Right atrium auricular region (tissue), 2 donors: ENCODE measurements at regions not wholly inside any gene's neighbourhood (a gene's known extent, or its start where the extent isn't known, plus 50 kb on each side); places are given as distances from the start of the nearest gene placed in this dataset.
"Not testable (repeated sequence)": the region's sequence is repeated elsewhere in the genome, so short reads cannot be mapped to it uniquely, and the experiment has no call there.

Experiments used
- DNase-seq: peaks from one replicate; pipeline ENCODE4 v3.0.0-alpha.2; 2019; ENCODE audit warnings: low spot score
- H3K27ac ChIP-seq, 2 donors: fragments of 200-600 bp; sonication (generic); 1 replicate in 1 of 2; 2 replicates in 1 of 2; pipeline ENCODE4 v1.5.1; 2016 to 2019
- H3K27me3 ChIP-seq, 2 donors: fragments of 200-600 bp; sonication (generic); one replicate each; pipeline versions ENCODE4 v1.5.1 to v1.6.0; 2017 to 2019
- H3K36me3 ChIP-seq: fragments of 200-600 bp; sonication (generic); one replicate; pipeline ENCODE4 v1.5.1; 2016
- H3K4me1 ChIP-seq, 2 donors: fragments of 200-600 bp; sonication (generic); one replicate each; pipeline versions ENCODE4 v1.5.1 to v1.6.0; 2017 to 2019
- H3K4me3 ChIP-seq, 2 donors: fragments of 200-600 bp; sonication (generic); 1 replicate in 1 of 2; 2 replicates in 1 of 2; pipeline ENCODE4 v1.5.1; 2017 to 2019; ENCODE audit warnings: mild to moderate bottlenecking in 1 of 2, moderate library complexity in 1 of 2
- H3K9me3 ChIP-seq, 2 donors: fragments of 200-600 bp; sonication (generic); one replicate each; pipeline ENCODE4 v1.5.1; 2019
- TF ChIP-seq, protein P1 (sequence below), 2 donors: fragments of 200-600 bp; sonication (generic); IDR thresholded peaks; one replicate each; pipeline ENCODE4 v1.5.1; 2019; ENCODE audit warnings: antibody characterized with exemption in 2 of 2

DNA sequence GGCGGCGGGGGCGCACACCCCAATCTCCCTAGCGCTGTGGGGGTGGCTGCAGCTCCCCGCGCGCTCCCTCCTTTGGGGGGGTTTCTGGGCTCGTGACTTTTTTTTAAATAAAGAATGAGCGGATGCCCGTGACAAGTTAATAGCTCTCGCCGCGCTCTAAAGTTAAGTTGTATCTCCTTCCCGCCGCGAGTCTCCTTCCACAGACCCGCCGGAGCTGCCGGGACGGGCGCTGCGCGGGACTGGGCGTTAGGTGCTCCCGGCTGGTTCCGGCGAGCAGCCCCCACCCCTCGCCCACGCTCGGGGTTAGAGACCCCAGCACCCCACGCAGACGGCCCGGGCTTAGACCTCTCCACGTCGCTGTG, 82.6 kb upstream of the HMGA2 start:
- Histone ChIP-seq H3K27me3 (peaks cover 0 to 3% of the 10 kb centered on the region in 2 donors), H3K27ac (peak overlapping the region; percentile 26 to 51), H3K9me3 (no peaks in the 10 kb centered on the region), H3K4me1 (peaks cover 0 to 13% of the 10 kb centered on the region in 2 donors), H3K4me3 (peak overlapping the region; percentile 61 to 64), H3K36me3 (no peaks in the 10 kb centered on the region)
- TF ChIP-seq, protein P1, sequence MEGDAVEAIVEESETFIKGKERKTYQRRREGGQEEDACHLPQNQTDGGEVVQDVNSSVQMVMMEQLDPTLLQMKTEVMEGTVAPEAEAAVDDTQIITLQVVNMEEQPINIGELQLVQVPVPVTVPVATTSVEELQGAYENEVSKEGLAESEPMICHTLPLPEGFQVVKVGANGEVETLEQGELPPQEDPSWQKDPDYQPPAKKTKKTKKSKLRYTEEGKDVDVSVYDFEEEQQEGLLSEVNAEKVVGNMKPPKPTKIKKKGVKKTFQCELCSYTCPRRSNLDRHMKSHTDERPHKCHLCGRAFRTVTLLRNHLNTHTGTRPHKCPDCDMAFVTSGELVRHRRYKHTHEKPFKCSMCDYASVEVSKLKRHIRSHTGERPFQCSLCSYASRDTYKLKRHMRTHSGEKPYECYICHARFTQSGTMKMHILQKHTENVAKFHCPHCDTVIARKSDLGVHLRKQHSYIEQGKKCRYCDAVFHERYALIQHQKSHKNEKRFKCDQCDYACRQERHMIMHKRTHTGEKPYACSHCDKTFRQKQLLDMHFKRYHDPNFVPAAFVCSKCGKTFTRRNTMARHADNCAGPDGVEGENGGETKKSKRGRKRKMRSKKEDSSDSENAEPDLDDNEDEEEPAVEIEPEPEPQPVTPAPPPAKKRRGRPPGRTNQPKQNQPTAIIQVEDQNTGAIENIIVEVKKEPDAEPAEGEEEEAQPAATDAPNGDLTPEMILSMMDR (IDR thresholded peaks at IDR 0.05) = no peak
- no peak for DNase-seq

DNA sequence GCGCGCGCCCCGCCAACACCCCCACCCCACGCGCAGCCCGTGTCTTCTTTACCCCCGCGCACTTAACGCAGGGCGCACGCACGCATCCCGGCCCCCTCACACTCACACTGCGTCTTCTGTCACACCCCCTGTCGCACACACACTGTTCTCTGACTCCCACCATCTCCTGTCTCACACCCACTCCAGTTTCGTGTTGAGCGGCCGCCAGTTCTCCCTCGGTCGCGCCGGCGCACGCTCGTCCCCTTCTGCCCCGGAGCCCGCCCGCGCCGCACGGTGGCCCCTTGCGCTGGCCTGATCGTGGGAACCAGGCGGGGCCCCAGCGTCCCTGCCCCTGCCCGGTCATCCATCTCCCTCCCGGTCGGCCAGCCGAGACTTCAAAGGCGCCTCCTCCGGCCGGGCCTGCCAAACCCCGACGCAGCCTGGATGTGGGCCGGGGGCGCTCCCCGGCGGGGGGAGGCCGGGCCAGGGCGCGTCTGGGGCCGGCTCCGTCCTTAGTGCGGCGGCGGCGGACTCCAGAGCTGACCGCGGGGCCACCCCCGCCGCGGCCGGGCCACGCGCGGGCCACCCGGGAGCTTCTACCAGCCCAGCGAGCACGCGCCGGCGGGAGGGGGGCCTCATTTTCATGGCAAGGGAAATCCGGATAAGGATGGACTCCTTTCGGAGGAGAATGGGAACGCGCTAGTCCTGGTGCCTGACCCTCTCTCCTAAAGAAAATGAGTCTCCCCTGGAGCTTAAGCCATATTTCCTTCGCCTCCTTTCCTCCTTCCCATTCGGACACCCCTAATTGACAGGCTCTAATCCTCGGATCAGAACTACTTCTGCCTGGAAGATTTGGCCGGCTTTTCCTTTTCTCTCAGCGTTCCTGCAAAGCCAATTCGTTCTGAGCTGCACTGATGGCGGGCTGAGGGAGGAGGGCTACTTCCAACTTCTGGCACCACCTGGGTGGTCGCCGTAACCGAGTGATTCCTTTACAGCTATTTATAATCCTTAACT, 82.0 kb upstream of the HMGA2 start:
- H3K27ac ChIP-seq = peak overlapping the region; percentile 26 to 51
- TF ChIP-seq, protein P1 (IDR thresholded peaks at IDR 0.05) = no peak
- peaks cover 0 to 13% of the 10 kb centered on the region in 2 donors for H3K4me1 ChIP-seq
- DNase-seq = no peak
- H3K4me3 ChIP-seq = peak overlapping the region; percentile 61 to 64
- H3K27me3 ChIP-seq = peaks cover 0 to 3% of the 10 kb centered on the region in 2 donors
- H3K9me3 ChIP-seq = no peaks in the 10 kb centered on the region
- H3K36me3 ChIP-seq = no peaks in the 10 kb centered on the region

DNA sequence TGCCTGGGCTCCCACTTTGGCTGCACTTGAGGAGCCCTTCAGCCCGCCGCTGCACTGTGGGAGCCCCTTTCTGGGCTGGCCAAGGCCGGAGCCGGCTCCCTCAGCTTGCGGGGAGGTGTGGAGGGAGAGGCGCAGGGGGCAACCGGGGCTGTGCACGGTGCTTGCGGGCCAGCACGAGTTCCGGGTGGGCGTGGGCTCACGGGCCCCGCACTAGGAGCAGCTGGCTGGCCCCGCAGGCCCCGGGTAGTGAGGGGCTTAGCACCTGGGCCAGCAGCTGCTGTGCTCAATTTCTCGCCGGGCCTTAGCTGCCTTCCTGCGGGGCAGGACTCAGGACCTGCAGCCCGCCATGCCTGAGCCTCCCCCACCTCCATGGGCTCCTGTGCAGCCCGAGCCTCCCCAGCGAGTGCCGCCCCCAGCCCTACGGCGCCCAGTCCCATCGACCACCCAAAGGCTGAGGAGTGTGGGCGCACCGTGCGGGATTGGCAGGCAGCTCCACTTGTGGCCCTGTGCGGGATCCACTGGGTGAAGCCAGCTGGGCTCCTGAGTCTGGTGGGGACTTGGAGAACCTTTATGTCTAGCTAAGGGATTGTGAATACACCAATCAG, 79.9 kb upstream of the HMGA2 start:
- H3K4me1 ChIP-seq = peaks cover 0 to 13% of the 10 kb centered on the region in 2 donors
- not testable (repeated sequence) for H3K27me3 ChIP-seq, H3K27ac ChIP-seq, H3K4me3 ChIP-seq, H3K9me3 ChIP-seq, DNase-seq, H3K36me3 ChIP-seq

DNA sequence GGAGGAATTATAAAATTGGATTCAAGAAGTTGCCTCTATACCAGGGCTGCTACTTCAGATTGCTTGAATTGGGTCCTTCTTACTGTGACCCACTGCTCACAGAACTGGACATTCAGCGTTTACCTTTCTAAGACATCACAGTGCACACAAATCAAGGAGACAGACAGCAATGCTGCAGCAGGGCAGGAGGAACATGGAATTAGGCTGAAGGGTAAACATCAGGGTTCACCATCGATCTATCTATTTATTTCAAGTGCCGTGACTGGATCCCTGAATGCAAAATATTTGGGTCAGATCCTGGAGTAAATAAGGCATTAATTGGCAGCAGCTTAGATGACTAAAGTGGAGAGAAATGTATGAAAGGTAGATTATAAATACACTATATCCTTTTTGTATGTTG, 76.9 kb upstream of the HMGA2 start:
- Histone ChIP-seq H3K36me3 (no peaks in the 10 kb centered on the region), H3K4me3 (no peak overlapping the region), H3K27ac (no peak overlapping the region), H3K27me3 (peaks cover 0 to 3% of the 10 kb centered on the region in 2 donors), H3K9me3 (no peaks in the 10 kb centered on the region), H3K4me1 (peaks cover 0 to 5% of the 10 kb centered on the region in 2 donors)
- TF ChIP-seq, protein P1 (IDR thresholded peaks at IDR 0.05) = no peak
- no peak for DNase-seq

DNA sequence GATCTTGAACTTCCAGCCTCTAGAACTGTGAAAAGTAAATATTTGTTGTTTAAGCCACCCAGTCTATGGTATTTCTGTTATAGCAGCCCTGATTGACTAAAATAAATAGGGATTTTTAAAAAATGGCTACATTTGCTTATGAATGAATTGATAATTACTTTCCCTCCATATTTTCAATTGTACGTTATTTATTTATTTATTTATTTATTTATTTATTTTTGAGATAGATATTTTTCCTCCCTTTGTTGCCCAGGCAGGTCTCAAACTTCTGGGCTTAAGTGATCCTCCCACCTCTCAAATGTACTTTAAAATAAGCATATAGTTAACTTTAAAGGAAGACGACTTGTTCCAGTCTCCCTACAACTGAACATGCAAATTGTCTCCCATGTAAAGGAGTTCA, 76.0 kb upstream of the HMGA2 start:
- no peak overlapping the region for H3K27ac ChIP-seq
- TF ChIP-seq, protein P1 (IDR thresholded peaks at IDR 0.05) = no peak
- no peaks in the 10 kb centered on the region for H3K36me3 ChIP-seq
- no peaks in the 10 kb centered on the region for H3K4me1 ChIP-seq
- no peaks in the 10 kb centered on the region for H3K27me3 ChIP-seq
- H3K9me3 ChIP-seq = no peaks in the 10 kb centered on the region
- no peak for DNase-seq
- H3K4me3 ChIP-seq = no peak overlapping the region

DNA sequence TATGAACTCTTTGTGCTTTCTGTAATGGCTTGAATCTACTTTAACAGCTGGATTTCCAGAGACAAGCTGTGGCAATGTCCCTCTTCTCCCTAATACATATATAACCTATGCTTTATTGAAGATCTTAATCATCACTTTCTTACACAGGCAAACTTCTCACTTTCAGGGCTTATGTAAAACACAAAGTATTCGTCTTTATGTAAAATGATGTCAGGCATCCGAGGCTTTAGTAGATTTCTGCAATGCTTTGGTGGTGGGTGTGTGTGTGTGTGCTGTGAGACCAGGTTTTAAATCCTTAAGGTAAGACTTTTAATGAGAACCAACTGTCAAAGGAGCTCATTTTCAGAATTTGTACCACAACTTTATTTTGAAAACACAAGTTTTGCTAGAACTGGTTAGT, 70.0 kb upstream of the HMGA2 start:
- TF ChIP-seq, protein P1 (IDR thresholded peaks at IDR 0.05) = no peak

More for the DNA sequence above, 70.0 kb upstream of the HMGA2 start:
- Histone ChIP-seq H3K9me3 (no peaks in the 10 kb centered on the region), H3K27ac (no peak overlapping the region), H3K4me3 (no peak overlapping the region), H3K36me3 (no peaks in the 10 kb centered on the region), H3K4me1 (no peaks in the 10 kb centered on the region), H3K27me3 (no peaks in the 10 kb centered on the region)
- DNase-seq = no peak
